ENCODE measurements at regions not wholly inside any gene's neighbourhood (a gene's known extent, or its start where the extent isn't known, plus 50 kb on each side); places are given as distances from the start of the nearest gene placed in this dataset.
A peak's percentile ranks its signal among the peaks of the same experiment; 100 is the strongest.
"Not testable (repeated sequence)": the region's sequence is repeated elsewhere in the genome, so short reads cannot be mapped to it uniquely, and the experiment has no call there.

GRCh38 chr12:107377596-107378385 is 284.4 kb upstream of the CRY1 start:
- no peak for TF ChIP-seq CTCF (IDR thresholded peaks at IDR 0.05)
- H3K79me2 ChIP-seq = peaks cover 77% of the 10 kb centered on the region
- H3K27ac ChIP-seq = no peak overlapping the region

GRCh38 chr12:107378609-107379008 is 285.3 kb upstream of the CRY1 start:
- peaks cover 14% of the 10 kb centered on the region for H3K4me1 ChIP-seq
- no peaks in the 10 kb centered on the region for H3K9me3 ChIP-seq (ENCODE audit: control insufficient read depth, low read length)
- TF ChIP-seq CTCF (IDR thresholded peaks at IDR 0.05) = no peak
- no peak overlapping the region for H3K27ac ChIP-seq
- H3K9ac ChIP-seq = no peak overlapping the region
- H3K4me3 ChIP-seq (ENCODE audit: low read depth, low read length) = no peak overlapping the region
- H3K79me2 ChIP-seq = peaks cover 72% of the 10 kb centered on the region
- H3K27me3 ChIP-seq (ENCODE audit: control insufficient read depth, insufficient read depth, low read length) = no peaks in the 10 kb centered on the region
- no peak overlapping the region for H3K4me2 ChIP-seq (ENCODE audit: low read length)
- no peaks in the 10 kb centered on the region for H3K36me3 ChIP-seq (ENCODE audit: control insufficient read depth, insufficient read depth, low read length)
- no peak overlapping the region for H2AFZ ChIP-seq

More at GRCh38 chr12:107377596-107378385, 284.4 kb upstream of the CRY1 start:
- no peak overlapping the region for H3K9ac ChIP-seq
- peaks cover 14% of the 10 kb centered on the region for H3K4me1 ChIP-seq
- no peak overlapping the region for H3K4me3 ChIP-seq (ENCODE audit: low read depth, low read length)
- H3K27me3 ChIP-seq (ENCODE audit: control insufficient read depth, insufficient read depth, low read length) = no peaks in the 10 kb centered on the region
- no peaks in the 10 kb centered on the region for H3K36me3 ChIP-seq (ENCODE audit: control insufficient read depth, insufficient read depth, low read length)
- no peak overlapping the region for H3K4me2 ChIP-seq (ENCODE audit: low read length)
- no peaks in the 10 kb centered on the region for H3K9me3 ChIP-seq (ENCODE audit: control insufficient read depth, low read length)
- no peak overlapping the region for H2AFZ ChIP-seq

GRCh38 chr12:107379142-107379851 is 285.9 kb upstream of the CRY1 start:
- H3K27me3 ChIP-seq (ENCODE audit: control insufficient read depth, insufficient read depth, low read length); H3K9ac ChIP-seq; H3K4me3 ChIP-seq (ENCODE audit: low read depth, low read length); H3K4me2 ChIP-seq (ENCODE audit: low read length); H3K36me3 ChIP-seq (ENCODE audit: control insufficient read depth, insufficient read depth, low read length); H3K9me3 ChIP-seq (ENCODE audit: control insufficient read depth, low read length); H2AFZ ChIP-seq: not testable (repeated sequence)
- Histone ChIP-seq H3K4me1 (peaks cover 14% of the 10 kb centered on the region), H3K27ac (peak overlapping the region; percentile 50), H3K79me2 (peaks cover 67% of the 10 kb centered on the region)

GRCh38 chr12:107379852-107380567 is 286.7 kb upstream of the CRY1 start:
- Histone ChIP-seq H3K9ac (no peak overlapping the region), H3K9me3 (ENCODE audit: control insufficient read depth, low read length) (no peaks in the 10 kb centered on the region), H2AFZ (no peak overlapping the region), H3K4me2 (ENCODE audit: low read length) (peak overlapping the region; percentile 51), H3K36me3 (ENCODE audit: control insufficient read depth, insufficient read depth, low read length) (no peaks in the 10 kb centered on the region), H3K27ac (peak overlapping the region; percentile 50), H3K4me3 (ENCODE audit: low read depth, low read length) (no peak overlapping the region), H3K27me3 (ENCODE audit: control insufficient read depth, insufficient read depth, low read length) (no peaks in the 10 kb centered on the region), H3K4me1 (peaks cover 17% of the 10 kb centered on the region), H3K79me2 (peaks cover 66% of the 10 kb centered on the region)
- TF ChIP-seq CTCF (IDR thresholded peaks at IDR 0.05) = no peak

- Histone ChIP-seq H2AFZ (no peak overlapping the region), H3K9me3 (ENCODE audit: control insufficient read depth, low read length) (no peaks in the 10 kb centered on the region), H3K9ac (no peak overlapping the region), H3K4me2 (ENCODE audit: low read length) (no peak overlapping the region), H3K79me2 (peaks cover 60% of the 10 kb centered on the region), H3K4me1 (peaks cover 20% of the 10 kb centered on the region), H3K27me3 (ENCODE audit: control insufficient read depth, insufficient read depth, low read length) (no peaks in the 10 kb centered on the region), H3K36me3 (ENCODE audit: control insufficient read depth, insufficient read depth, low read length) (no peaks in the 10 kb centered on the region), H3K27ac (no peak overlapping the region), H3K4me3 (ENCODE audit: low read depth, low read length) (no peak overlapping the region)
- TF ChIP-seq CTCF (IDR thresholded peaks at IDR 0.05) = no peak
These were observed 291.3 kb upstream of the CRY1 start for GRCh38 chr12:107384645-107385044.
